ENCODE measurements at regions not wholly inside any gene's neighbourhood (a gene's known extent, or its start where the extent isn't known, plus 50 kb on each side); places are given as distances from the start of the nearest gene placed in this dataset.

- TF ChIP-seq CTCF (IDR thresholded peaks at IDR 0.05; ENCODE audit: low read depth, low read length, poor library complexity, severe bottlenecking) (no peak), EZH2phosphoT487 (IDR thresholded peaks at IDR 0.05; ENCODE audit: borderline replicate concordance, low read length) (no peak)
Measured at GRCh38 chr2:105653302-105653701, 91.4 kb upstream of the NCK2 start.

Data from DOHH2 (cell line).